HEK293T (cell line): ENCODE measurements at regions not wholly inside any gene's neighbourhood (a gene's known extent, or its start where the extent isn't known, plus 50 kb on each side); places are given as distances from the start of the nearest gene placed in this dataset.

Source experiments
- CTCF ChIA-PET: fragments of 350-600 bp; formaldehyde crosslinking; extraction: SDS; loops from one replicate; lab custom pipeline; 2021; ENCODE audit warnings: antibody characterized with exemption, inconsistent platforms; lab: Yijun Ruan, JAX
- POLR2A ChIA-PET: fragments of 350-600 bp; formaldehyde crosslinking; extraction: SDS; loops from one replicate; lab custom pipeline; 2020; ENCODE audit warnings: antibody characterized with exemption, inconsistent platforms; lab: Yijun Ruan, JAX
- DNase-seq: peaks from one replicate; pipeline ENCODE4 v3.0.0; 2012; ENCODE audit warnings: mixed read lengths; ENCODE audit errors: extremely low spot score
- ARNT ChIP-seq: fragments of 450-650 bp; IDR thresholded peaks from 2 replicates; pipeline ENCODE4 v1.6.1; 2017; ENCODE audit warnings: mild to moderate bottlenecking
- BHLHE40 ChIP-seq: fragments of 450-650 bp; IDR thresholded peaks from 2 replicates; pipeline ENCODE4 v1.6.1; 2016; ENCODE audit warnings: mild to moderate bottlenecking, moderate library complexity, borderline replicate concordance
- CTBP1 ChIP-seq: fragments of 450-650 bp; IDR thresholded peaks from 2 replicates; pipeline ENCODE4 v1.6.1; 2016; ENCODE audit warnings: borderline replicate concordance
- ELF4 ChIP-seq: fragments of 450-650 bp; IDR thresholded peaks from 2 replicates; pipeline ENCODE4 v1.6.1; 2017; ENCODE audit warnings: antibody characterized with exemption
- FOXA1 ChIP-seq: fragments of 450-650 bp; IDR thresholded peaks from 2 replicates; pipeline ENCODE4 v1.6.1; 2016; ENCODE audit warnings: mild to moderate bottlenecking
- FOXK2 ChIP-seq: fragments of 450-650 bp; IDR thresholded peaks from 2 replicates; pipeline ENCODE4 v1.6.1; 2016; ENCODE audit warnings: mild to moderate bottlenecking
- FOXM1 ChIP-seq: fragments of 450-650 bp; IDR thresholded peaks from 2 replicates; pipeline ENCODE4 v1.6.1; 2017; ENCODE audit warnings: mild to moderate bottlenecking, borderline replicate concordance
- HDGF ChIP-seq: fragments of 450-650 bp; IDR thresholded peaks from 2 replicates; pipeline ENCODE4 v1.6.1; 2017; ENCODE audit warnings: antibody characterized with exemption, borderline replicate concordance
- L3MBTL2 ChIP-seq: fragments of 450-650 bp; conservative IDR thresholded peaks from 2 replicates; pipeline ENCODE4 v1.6.1; 2016; ENCODE audit warnings: mild to moderate bottlenecking
- LEF1 ChIP-seq: fragments of 450-650 bp; IDR thresholded peaks from 2 replicates; pipeline ENCODE4 v1.6.1; 2017; ENCODE audit warnings: mild to moderate bottlenecking, borderline replicate concordance
- NFRKB ChIP-seq: fragments of 450-650 bp; IDR thresholded peaks from 2 replicates; pipeline ENCODE4 v1.6.1; 2016; ENCODE audit warnings: mild to moderate bottlenecking, moderate library complexity
- SP1 ChIP-seq: fragments of 450-650 bp; IDR thresholded peaks from 2 replicates; pipeline ENCODE4 v1.6.1; 2017
- SUZ12 ChIP-seq: fragments of 450-650 bp; IDR thresholded peaks from 2 replicates; pipeline ENCODE4 v1.6.1; 2016; ENCODE audit warnings: mild to moderate bottlenecking
- TARDBP ChIP-seq: fragments of 450-650 bp; IDR thresholded peaks from 2 replicates; pipeline ENCODE4 v1.6.1; 2016
- ZNF384 ChIP-seq: fragments of 450-650 bp; IDR thresholded peaks from 2 replicates; pipeline ENCODE4 v1.6.1; 2016
- TF ChIP-seq, protein P1 (sequence below): fragments of 450-650 bp; IDR thresholded peaks from 2 replicates; pipeline ENCODE4 v1.6.1; 2016

- CTCF ChIA-PET = interaction anchor here (1.6 kb wide), 1 partner anchor 13 kb away, joined by 8 read pairs; no protein-coding TSS in a partner anchor
- POLR2A ChIA-PET = interaction anchor here (1.2 kb wide), 1 partner anchor 214 kb away, joined by 3 read pairs; no protein-coding TSS in a partner anchor
- DNase-seq = no peak
- TF ChIP-seq SUZ12 (no peak), SP1 (no peak), ELF4 (no peak), ZNF384 (no peak), FOXK2 (no peak), L3MBTL2 (no peak), ARNT (no peak), FOXM1 (no peak)
Measured at GRCh38 chr3:72093270-72093991, 308.5 kb upstream of the PROK2 start.

GRCh38 chr3:72092778-72093177, 307.8 kb upstream of the PROK2 start:
- ChIA-PET CTCF (interaction anchor here (1.6 kb wide), 1 partner anchor 13 kb away, joined by 8 read pairs; no protein-coding TSS in a partner anchor), POLR2A (interaction anchor here (0.7 to 1.2 kb wide), 2 partner anchors 10 to 214 kb away, joined by 3 read pairs; no protein-coding TSS in a partner anchor)
- DNase-seq = no peak
- TF ChIP-seq ZNF384 (no peak), TARDBP (no peak)

DNA sequence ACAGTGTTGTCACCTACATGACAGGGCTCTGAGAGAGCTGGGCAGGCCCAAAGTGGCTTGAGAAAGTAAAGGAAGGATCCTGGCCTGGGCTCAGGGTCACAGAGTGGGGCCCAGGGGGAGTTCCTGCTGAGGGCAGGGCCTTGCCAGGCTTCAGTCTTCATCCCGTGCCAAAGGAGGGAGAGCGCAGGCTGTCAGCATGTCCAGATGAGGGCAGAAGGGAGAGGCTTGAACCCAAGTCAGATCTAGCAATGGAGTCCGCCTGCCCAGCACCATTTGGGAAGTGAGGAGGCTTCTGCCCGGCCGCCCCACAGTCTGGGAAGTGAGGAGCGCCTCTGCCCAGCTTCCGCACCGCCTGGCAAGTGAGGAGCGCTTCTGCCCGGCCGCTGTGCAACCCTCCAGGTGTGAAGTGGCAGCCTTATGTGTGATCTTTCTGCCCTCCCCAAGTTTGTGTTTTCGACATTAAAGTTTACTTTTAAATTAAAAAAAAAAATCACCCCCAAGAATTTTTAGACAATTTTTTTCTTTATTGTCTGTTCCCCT, 303.6 kb upstream of the PROK2 start:
- CTCF ChIA-PET = no interaction called here
- POLR2A ChIA-PET = no interaction called here

DNA sequence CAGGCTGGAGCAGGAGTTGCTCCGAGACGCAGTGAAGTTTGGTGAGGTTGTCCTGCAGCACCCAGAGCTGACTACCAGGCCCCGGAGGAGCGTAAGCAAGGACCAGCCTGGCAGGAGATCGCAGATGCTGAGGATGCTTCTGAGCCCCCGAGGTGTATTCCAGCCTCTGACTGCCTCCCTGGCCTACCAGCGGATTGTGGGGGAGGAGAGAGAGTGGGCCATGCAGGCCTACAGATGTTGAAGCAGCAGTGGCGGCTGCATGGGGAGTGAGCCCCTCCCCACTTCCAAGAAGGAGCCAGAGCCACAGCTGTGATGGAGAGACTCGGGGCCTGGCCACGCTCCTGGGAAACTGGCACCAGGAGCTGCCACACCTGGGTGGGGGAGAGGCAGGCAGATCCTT, 302.5 kb upstream of the PROK2 start:
- ChIA-PET POLR2A (no interaction called here), CTCF (interaction anchor here (0.6 kb wide), 1 partner anchor 212 kb away, joined by 3 read pairs; no protein-coding TSS in a partner anchor)
- TF ChIP-seq ELF4 = no peak
- TF ChIP-seq SP1 = no peak
- no peak for TF ChIP-seq SUZ12
- TF ChIP-seq NFRKB = no peak
- no peak for TF ChIP-seq FOXM1
- TF ChIP-seq ZNF384 = no peak
- TF ChIP-seq FOXK2 = no peak
- TF ChIP-seq TARDBP = no peak
- no peak for TF ChIP-seq FOXA1
- TF ChIP-seq, protein P1, sequence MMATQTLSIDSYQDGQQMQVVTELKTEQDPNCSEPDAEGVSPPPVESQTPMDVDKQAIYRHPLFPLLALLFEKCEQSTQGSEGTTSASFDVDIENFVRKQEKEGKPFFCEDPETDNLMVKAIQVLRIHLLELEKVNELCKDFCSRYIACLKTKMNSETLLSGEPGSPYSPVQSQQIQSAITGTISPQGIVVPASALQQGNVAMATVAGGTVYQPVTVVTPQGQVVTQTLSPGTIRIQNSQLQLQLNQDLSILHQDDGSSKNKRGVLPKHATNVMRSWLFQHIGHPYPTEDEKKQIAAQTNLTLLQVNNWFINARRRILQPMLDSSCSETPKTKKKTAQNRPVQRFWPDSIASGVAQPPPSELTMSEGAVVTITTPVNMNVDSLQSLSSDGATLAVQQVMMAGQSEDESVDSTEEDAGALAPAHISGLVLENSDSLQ = no peak
- no peak for TF ChIP-seq BHLHE40
- no peak for TF ChIP-seq ARNT
- no peak for TF ChIP-seq CTBP1
- no peak for TF ChIP-seq LEF1
- no peak for TF ChIP-seq HDGF
- TF ChIP-seq L3MBTL2 = no peak
- no peak for DNase-seq

More for the DNA sequence above, 303.6 kb upstream of the PROK2 start:
- TF ChIP-seq SP1 (no peak), CTBP1 (no peak), BHLHE40 (no peak), HDGF (no peak), ZNF384 (no peak), ELF4 (no peak), TARDBP (no peak)
- no peak for DNase-seq

DNA sequence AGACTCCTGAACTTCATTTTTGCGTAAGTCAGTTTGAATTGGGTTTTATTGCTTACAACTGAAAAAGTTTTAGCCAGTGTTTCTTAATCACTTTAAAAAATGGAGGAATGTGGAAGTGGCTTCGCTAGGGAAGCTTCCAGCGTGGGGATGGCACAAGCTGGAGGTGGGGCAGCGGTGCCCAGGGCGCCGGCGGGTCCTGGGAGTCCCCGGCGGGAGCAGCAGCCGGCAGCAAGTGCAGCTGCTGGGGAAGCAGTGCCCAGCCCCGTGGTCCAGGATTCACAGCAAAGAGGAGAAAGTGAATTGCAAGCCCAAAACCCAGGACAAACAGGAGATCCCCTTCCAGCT, 301.8 kb upstream of the PROK2 start:
- TF ChIP-seq ZNF384 = no peak
- TF ChIP-seq, protein P1 = no peak
- no peak for TF ChIP-seq L3MBTL2
- no peak for TF ChIP-seq CTBP1
- no peak for TF ChIP-seq LEF1
- DNase-seq = no peak
- CTCF ChIA-PET = interaction anchor here (0.6 kb wide), 2 partner anchors 407 to 1082 kb away, joined by 3 to 4 read pairs; no protein-coding TSS in a partner anchor
- POLR2A ChIA-PET = no interaction called here

- no peak for TF ChIP-seq CTBP1
- no peak for TF ChIP-seq TARDBP
- no peak for TF ChIP-seq SP1
- TF ChIP-seq FOXA1 = no peak
- TF ChIP-seq, protein P1 = no peak
- TF ChIP-seq FOXM1 = no peak
- TF ChIP-seq HDGF = no peak
- TF ChIP-seq ARNT = no peak
- no peak for TF ChIP-seq L3MBTL2
- no peak for TF ChIP-seq ZNF384
- POLR2A ChIA-PET = no interaction called here
- DNase-seq = no peak
- CTCF ChIA-PET = interaction anchor here (0.6 kb wide), 2 partner anchors 408 to 1082 kb away, joined by 3 to 4 read pairs; no protein-coding TSS in a partner anchor
Measured at GRCh38 chr3:72086042-72086742, 301.2 kb upstream of the PROK2 start.
